ENCODE measurements at regions not wholly inside any gene's neighbourhood (a gene's known extent, or its start where the extent isn't known, plus 50 kb on each side); places are given as distances from the start of the nearest gene placed in this dataset.
A peak's percentile ranks its signal among the peaks of the same experiment; 100 is the strongest.
"Not testable (repeated sequence)": the region's sequence is repeated elsewhere in the genome, so short reads cannot be mapped to it uniquely, and the experiment has no call there.

- Histone ChIP-seq H3K9me2 (replicated peaks; ENCODE audit: low read depth, low read length) (no peaks in the 10 kb centered on the region), H3K9me3 (ENCODE audit: insufficient read depth, low read depth, low read length) (no peaks in the 10 kb centered on the region), H3K4me1 (ENCODE audit: insufficient read depth, low read length, poor library complexity, severe bottlenecking) (peaks cover 32% of the 10 kb centered on the region), H3F3A (ENCODE audit: low read depth) (no peaks in the 10 kb centered on the region), H3K36me3 (ENCODE audit: insufficient read depth, low read length) (no peaks in the 10 kb centered on the region), H3K27me3 (ENCODE audit: insufficient read depth, low read length, poor library complexity, severe bottlenecking) (no peaks in the 10 kb centered on the region), H3K9ac (ENCODE audit: low read depth, low read length, poor library complexity, severe bottlenecking) (no peak overlapping the region), H2AFZ (ENCODE audit: low read length) (peak overlapping the region; percentile 96), H4K20me1 (ENCODE audit: insufficient read depth, low read length, poor library complexity, severe bottlenecking) (peaks cover 11% of the 10 kb centered on the region), H3K4me2 (ENCODE audit: low read depth, low read length, poor library complexity, severe bottlenecking) (peak overlapping the region; percentile 97), H3K79me2 (ENCODE audit: insufficient read depth, low read length) (peaks cover 36% of the 10 kb centered on the region), H3K4me3 (ENCODE audit: low read length, poor library complexity, severe bottlenecking) (peak overlapping the region; percentile 76)
- TF ChIP-seq EZH2phosphoT487 (IDR thresholded peaks at IDR 0.05; ENCODE audit: borderline replicate concordance) (no peak), CTCF (conservative IDR thresholded peaks at IDR 0.05; ENCODE audit: low read length) (no peak)
Measured at GRCh38 chr22:49657974-49658590, 169.6 kb downstream of the BRD1 start.

GRCh38 chr22:49657275-49657973 lies 170.2 kb downstream of the BRD1 start:
- Histone ChIP-seq H3K4me2 (ENCODE audit: low read depth, low read length, poor library complexity, severe bottlenecking) (peak overlapping the region; percentile 97), H3K9ac (ENCODE audit: low read depth, low read length, poor library complexity, severe bottlenecking) (peak overlapping the region; percentile 98)

GRCh38 chr22:49656883-49657274 lies 170.8 kb downstream of the BRD1 start:
- H3K9me3 ChIP-seq (ENCODE audit: insufficient read depth, low read depth, low read length); H3F3A ChIP-seq (ENCODE audit: low read depth); H3K9me2 ChIP-seq (replicated peaks; ENCODE audit: low read depth, low read length); H3K27me3 ChIP-seq (ENCODE audit: insufficient read depth, low read length, poor library complexity, severe bottlenecking); H3K36me3 ChIP-seq (ENCODE audit: insufficient read depth, low read length): not testable (repeated sequence)
- Histone ChIP-seq H3K4me1 (ENCODE audit: insufficient read depth, low read length, poor library complexity, severe bottlenecking) (peaks cover 32% of the 10 kb centered on the region), H3K9ac (ENCODE audit: low read depth, low read length, poor library complexity, severe bottlenecking) (peak overlapping the region; percentile 98), H4K20me1 (ENCODE audit: insufficient read depth, low read length, poor library complexity, severe bottlenecking) (peaks cover 12% of the 10 kb centered on the region), H3K4me2 (ENCODE audit: low read depth, low read length, poor library complexity, severe bottlenecking) (peak overlapping the region; percentile 97), H3K79me2 (ENCODE audit: insufficient read depth, low read length) (peaks cover 48% of the 10 kb centered on the region), H2AFZ (ENCODE audit: low read length) (peak overlapping the region; percentile 96), H3K4me3 (ENCODE audit: low read length, poor library complexity, severe bottlenecking) (peak overlapping the region; percentile 76)

More at GRCh38 chr22:49657275-49657973, 170.2 kb downstream of the BRD1 start:
- Histone ChIP-seq H2AFZ (ENCODE audit: low read length) (peak overlapping the region; percentile 96), H3K4me3 (ENCODE audit: low read length, poor library complexity, severe bottlenecking) (peak overlapping the region; percentile 76), H3K4me1 (ENCODE audit: insufficient read depth, low read length, poor library complexity, severe bottlenecking) (peaks cover 32% of the 10 kb centered on the region), H3K9me2 (replicated peaks; ENCODE audit: low read depth, low read length) (no peaks in the 10 kb centered on the region), H3K79me2 (ENCODE audit: insufficient read depth, low read length) (peaks cover 42% of the 10 kb centered on the region), H3K36me3 (ENCODE audit: insufficient read depth, low read length) (no peaks in the 10 kb centered on the region), H3K9me3 (ENCODE audit: insufficient read depth, low read depth, low read length) (no peaks in the 10 kb centered on the region), H3F3A (ENCODE audit: low read depth) (no peaks in the 10 kb centered on the region), H4K20me1 (ENCODE audit: insufficient read depth, low read length, poor library complexity, severe bottlenecking) (peaks cover 11% of the 10 kb centered on the region), H3K27me3 (ENCODE audit: insufficient read depth, low read length, poor library complexity, severe bottlenecking) (no peaks in the 10 kb centered on the region)
- TF ChIP-seq EZH2phosphoT487 (IDR thresholded peaks at IDR 0.05; ENCODE audit: borderline replicate concordance) (no peak), CTCF (conservative IDR thresholded peaks at IDR 0.05; ENCODE audit: low read length) (no peak)
